Hepatocyte (in vitro differentiated cells): ENCODE measurements at regions not wholly inside any gene's neighbourhood (a gene's known extent, or its start where the extent isn't known, plus 50 kb on each side); places are given as distances from the start of the nearest gene placed in this dataset.

Experiments used
- DNase-seq: peaks from one replicate; pipeline ENCODE4 v3.0.0-alpha.2; 2016; ENCODE audit warnings: low spot score
- H2AFZ ChIP-seq: fragments of 200-600 bp; sonication (generic); 2 replicates; pipeline ENCODE4 v1.6.0; 2016; ENCODE audit warnings: antibody characterized with exemption, mild to moderate bottlenecking
- H3K27ac ChIP-seq: fragments of 200-600 bp; sonication (generic); 2 replicates; pipeline ENCODE4 v1.5.1; 2016; ENCODE audit warnings: mild to moderate bottlenecking
- H3K27me3 ChIP-seq: fragments of 200-600 bp; sonication (generic); 2 replicates; pipeline ENCODE4 v1.6.1; 2016
- H3K36me3 ChIP-seq: fragments of 200-600 bp; sonication (generic); replicated peaks from 2 replicates; pipeline ENCODE4 v1.5.1; 2016; ENCODE audit warnings: low read depth; ENCODE audit not compliant: insufficient read depth
- H3K4me1 ChIP-seq: fragments of 200-600 bp; sonication (generic); 2 replicates; pipeline ENCODE4 v1.5.1; 2016; ENCODE audit warnings: mild to moderate bottlenecking, moderate library complexity; ENCODE audit not compliant: insufficient read depth
- H3K4me2 ChIP-seq: fragments of 200-600 bp; sonication (generic); 2 replicates; pipeline ENCODE4 v1.6.0; 2016
- H3K4me3 ChIP-seq: fragments of 200-600 bp; sonication (generic); 2 replicates; pipeline ENCODE4 v1.5.1; 2016; ENCODE audit warnings: mild to moderate bottlenecking
- H3K79me2 ChIP-seq: fragments of 200-600 bp; sonication (generic); 2 replicates; pipeline ENCODE4 v1.6.0; 2017; ENCODE audit warnings: mild to moderate bottlenecking
- H3K9me2 ChIP-seq: fragments of 200-600 bp; sonication (generic); replicated peaks from 2 replicates; pipeline ENCODE4 v1.6.0; 2017; ENCODE audit warnings: mild to moderate bottlenecking; ENCODE audit not compliant: insufficient read depth
- H3K9me3 ChIP-seq: fragments of 200-600 bp; sonication (generic); 2 replicates; pipeline ENCODE4 v1.5.1; 2016; ENCODE audit warnings: low read depth, mild to moderate bottlenecking
- H4K20me1 ChIP-seq: fragments of 200-600 bp; sonication (generic); 2 replicates; pipeline ENCODE4 v1.6.0; 2016; ENCODE audit warnings: mild to moderate bottlenecking; ENCODE audit not compliant: insufficient read depth, poor library complexity, severe bottlenecking
- CTCF ChIP-seq: fragments of 200-600 bp; sonication (generic); IDR thresholded peaks from 2 replicates; pipeline ENCODE4 v1.5.1; 2016; ENCODE audit warnings: antibody characterized with exemption, mild to moderate bottlenecking; ENCODE audit not compliant: poor library complexity
- EZH2 ChIP-seq: fragments of 200-600 bp; sonication (generic); IDR thresholded peaks from 2 replicates; pipeline ENCODE4 v1.6.1; 2016; ENCODE audit warnings: antibody characterized with exemption, mild to moderate bottlenecking, borderline replicate concordance
- EZH2phosphoT487 ChIP-seq: fragments of 200-600 bp; sonication (generic); IDR thresholded peaks from one replicate; pipeline ENCODE4 v1.6.1; 2018; ENCODE audit warnings: antibody characterized with exemption, mild to moderate bottlenecking, low read depth, moderate library complexity; ENCODE audit not compliant: unreplicated experiment, severe bottlenecking
- WGBS: methylation state at CpG from one replicate; pipeline ENCODE4 v1.1.6; 2016; ENCODE audit warnings: low lambda C conversion rate; ENCODE audit errors: missing lambda C conversion rate; 5-methylcytosine and 5-hydroxymethylcytosine counted together

- no peaks in the 10 kb centered on the region for H3K9me2 ChIP-seq
- no peak overlapping the region for H3K27ac ChIP-seq
- H4K20me1 ChIP-seq, result no peaks in the 10 kb centered on the region
- H3K79me2 ChIP-seq, result no peaks in the 10 kb centered on the region
- H3K4me1 ChIP-seq, result no peaks in the 10 kb centered on the region
- WGBS, result 62% methylated on average over 3 of the region's 3 CpGs
- H3K4me2 ChIP-seq, result no peak overlapping the region
- no peaks in the 10 kb centered on the region for H3K36me3 ChIP-seq
- TF ChIP-seq CTCF, result no peak
- no peak for TF ChIP-seq EZH2phosphoT487
- no peak for TF ChIP-seq EZH2
- no peak overlapping the region for H2AFZ ChIP-seq
- no peaks in the 10 kb centered on the region for H3K27me3 ChIP-seq
- no peak overlapping the region for H3K4me3 ChIP-seq
- no peak for DNase-seq
- H3K9me3 ChIP-seq, result no peaks in the 10 kb centered on the region
Measured at GRCh38 chr12:66063916-66064315, 66.6 kb downstream of the LLPH start.

- no peak overlapping the region for H3K27ac ChIP-seq
- no peaks in the 10 kb centered on the region for H3K36me3 ChIP-seq
- no peak for TF ChIP-seq EZH2
- no peak for TF ChIP-seq EZH2phosphoT487
- TF ChIP-seq CTCF, result no peak
Measured at GRCh38 chr12:66062290-66062625, 68.3 kb downstream of the LLPH start.

DNA sequence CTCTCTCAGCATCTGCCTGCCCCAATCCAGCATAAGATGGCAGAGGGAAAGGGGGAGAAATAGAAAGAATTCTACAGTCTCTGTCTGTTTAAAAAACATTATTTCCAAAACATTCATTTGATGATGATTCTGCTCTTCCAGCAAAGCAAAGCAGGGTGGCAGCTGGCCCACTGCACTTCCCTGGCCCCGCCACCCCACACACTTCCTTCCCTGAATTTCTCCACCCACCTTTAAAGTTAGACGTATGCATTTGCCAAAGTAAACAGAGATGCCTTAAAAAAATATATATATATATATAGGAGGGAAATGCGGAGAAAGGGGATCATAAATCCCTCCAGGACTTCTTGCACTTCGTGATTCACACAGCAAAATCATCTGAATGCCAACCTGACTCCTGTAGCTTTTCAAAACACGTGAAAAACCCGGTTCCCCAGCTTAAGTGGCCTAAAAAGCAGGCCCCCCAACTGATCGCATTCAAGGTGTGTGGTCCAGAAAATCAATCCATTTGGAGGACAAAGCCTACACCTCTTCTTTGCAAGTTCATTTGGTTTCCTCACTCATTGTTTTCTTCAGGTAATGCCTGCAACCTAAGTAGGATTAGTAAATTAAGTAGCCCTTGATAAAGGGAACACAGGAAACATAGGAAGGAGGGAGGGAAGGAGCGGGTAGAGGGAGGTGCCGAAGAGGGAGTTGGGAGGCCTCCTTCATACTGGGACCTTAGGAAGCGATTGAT is 68.8 kb downstream of the LLPH start:
- H3K4me2 ChIP-seq, result no peak overlapping the region
- no peaks in the 10 kb centered on the region for H4K20me1 ChIP-seq
- no peaks in the 10 kb centered on the region for H3K79me2 ChIP-seq
- WGBS, result 47% methylated on average over 10 of the region's 10 CpGs
- H3K27ac ChIP-seq, result no peak overlapping the region
- H3K4me3 ChIP-seq, result no peak overlapping the region
- no peaks in the 10 kb centered on the region for H3K36me3 ChIP-seq
- TF ChIP-seq EZH2 (no peak), EZH2phosphoT487 (no peak), CTCF (no peak)
- H3K4me1 ChIP-seq, result no peaks in the 10 kb centered on the region
- H3K9me2 ChIP-seq, result no peaks in the 10 kb centered on the region
- no peak for DNase-seq
- no peaks in the 10 kb centered on the region for H3K27me3 ChIP-seq
- no peak overlapping the region for H2AFZ ChIP-seq
- no peaks in the 10 kb centered on the region for H3K9me3 ChIP-seq

More at GRCh38 chr12:66062290-66062625, 68.3 kb downstream of the LLPH start:
- Histone ChIP-seq H3K9me3 (no peaks in the 10 kb centered on the region), H4K20me1 (no peaks in the 10 kb centered on the region), H3K4me3 (no peak overlapping the region), H3K4me2 (no peak overlapping the region), H2AFZ (no peak overlapping the region), H3K9me2 (no peaks in the 10 kb centered on the region), H3K79me2 (no peaks in the 10 kb centered on the region), H3K4me1 (no peaks in the 10 kb centered on the region), H3K27me3 (no peaks in the 10 kb centered on the region)
- DNase-seq, result no peak
- WGBS, result 80% methylated on average over 3 of the region's 3 CpGs
